PFSK-1 (cell line): ENCODE measurements at regions not wholly inside any gene's neighbourhood (a gene's known extent, or its start where the extent isn't known, plus 50 kb on each side); places are given as distances from the start of the nearest gene placed in this dataset.

Experiments
- FOXP2 ChIP-seq: optimal IDR thresholded peaks from 2 replicates; pipeline ENCODE3; 2011; ENCODE audit warnings: borderline replicate concordance, control low read depth, inconsistent platforms; ENCODE audit not compliant: insufficient read depth; ENCODE audit errors: extremely low read length, extremely low read depth
- POLR2AphosphoS5 ChIP-seq: IDR thresholded peaks from 2 replicates; pipeline ENCODE4 v1.6.1; 2012; ENCODE audit warnings: low read depth, mild to moderate bottlenecking, control low read depth, low read length, moderate library complexity
- SIN3A ChIP-seq: IDR thresholded peaks from 2 replicates; pipeline ENCODE4 v1.6.1; 2012; ENCODE audit warnings: mild to moderate bottlenecking, low read length, moderate library complexity, borderline replicate concordance; ENCODE audit not compliant: insufficient read depth
- TAF1 ChIP-seq: IDR thresholded peaks from 2 replicates; pipeline ENCODE4 v1.6.1; 2012; ENCODE audit warnings: low read length, control low read depth, borderline replicate concordance; ENCODE audit not compliant: insufficient read depth
- TF ChIP-seq, protein P1 (sequence below), 2 experiments: IDR thresholded peaks; 2 replicates each; pipeline versions ENCODE4 v1.6.1 to v1.8.0; 2011 to 2012; ENCODE audit warnings: low read depth in 2 of 2, low read length in 2 of 2, control low read depth in 1 of 2, inconsistent platforms in 1 of 2, mild to moderate bottlenecking in 1 of 2, moderate library complexity in 1 of 2; ENCODE audit not compliant: insufficient read depth in 1 of 2

DNA sequence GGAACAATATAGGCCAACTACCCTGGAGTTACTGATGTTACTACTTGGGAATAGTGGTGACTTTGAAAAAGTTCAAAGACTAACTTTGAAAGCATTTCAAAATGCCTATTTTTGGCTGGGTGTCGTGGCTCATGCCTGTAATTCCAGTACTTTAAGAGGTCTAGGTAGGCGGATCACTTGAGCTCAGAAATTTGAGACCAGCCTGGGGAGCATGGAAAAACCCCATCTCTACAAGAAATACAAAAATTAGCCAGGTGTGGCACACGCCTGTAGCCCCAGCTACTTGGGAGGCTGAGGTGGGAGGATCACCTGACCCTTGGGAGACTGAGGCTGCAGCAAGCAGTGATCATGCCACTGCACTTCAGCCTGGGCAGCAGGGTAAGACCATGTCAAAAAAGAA is 105.3 kb downstream of the ARRDC3 start:
- TF ChIP-seq, protein P1, sequence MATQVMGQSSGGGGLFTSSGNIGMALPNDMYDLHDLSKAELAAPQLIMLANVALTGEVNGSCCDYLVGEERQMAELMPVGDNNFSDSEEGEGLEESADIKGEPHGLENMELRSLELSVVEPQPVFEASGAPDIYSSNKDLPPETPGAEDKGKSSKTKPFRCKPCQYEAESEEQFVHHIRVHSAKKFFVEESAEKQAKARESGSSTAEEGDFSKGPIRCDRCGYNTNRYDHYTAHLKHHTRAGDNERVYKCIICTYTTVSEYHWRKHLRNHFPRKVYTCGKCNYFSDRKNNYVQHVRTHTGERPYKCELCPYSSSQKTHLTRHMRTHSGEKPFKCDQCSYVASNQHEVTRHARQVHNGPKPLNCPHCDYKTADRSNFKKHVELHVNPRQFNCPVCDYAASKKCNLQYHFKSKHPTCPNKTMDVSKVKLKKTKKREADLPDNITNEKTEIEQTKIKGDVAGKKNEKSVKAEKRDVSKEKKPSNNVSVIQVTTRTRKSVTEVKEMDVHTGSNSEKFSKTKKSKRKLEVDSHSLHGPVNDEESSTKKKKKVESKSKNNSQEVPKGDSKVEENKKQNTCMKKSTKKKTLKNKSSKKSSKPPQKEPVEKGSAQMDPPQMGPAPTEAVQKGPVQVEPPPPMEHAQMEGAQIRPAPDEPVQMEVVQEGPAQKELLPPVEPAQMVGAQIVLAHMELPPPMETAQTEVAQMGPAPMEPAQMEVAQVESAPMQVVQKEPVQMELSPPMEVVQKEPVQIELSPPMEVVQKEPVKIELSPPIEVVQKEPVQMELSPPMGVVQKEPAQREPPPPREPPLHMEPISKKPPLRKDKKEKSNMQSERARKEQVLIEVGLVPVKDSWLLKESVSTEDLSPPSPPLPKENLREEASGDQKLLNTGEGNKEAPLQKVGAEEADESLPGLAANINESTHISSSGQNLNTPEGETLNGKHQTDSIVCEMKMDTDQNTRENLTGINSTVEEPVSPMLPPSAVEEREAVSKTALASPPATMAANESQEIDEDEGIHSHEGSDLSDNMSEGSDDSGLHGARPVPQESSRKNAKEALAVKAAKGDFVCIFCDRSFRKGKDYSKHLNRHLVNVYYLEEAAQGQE (IDR thresholded peaks at IDR 0.05; ENCODE audit: insufficient read depth in 1 of 2, low read depth in 2 of 2, low read length in 2 of 2) = no peak
- TF ChIP-seq FOXP2 (no peak), POLR2AphosphoS5 (no peak), TAF1 (no peak), SIN3A (no peak)
